Dendritic cell treated with granulocyte-macrophage colony-stimulating factor and Interleukin-4, amounts not matched to agents 40 ng/mL and 50 ng/mL, for 4 days (primary cell): ENCODE measurements at regions not wholly inside any gene's neighbourhood (a gene's known extent, or its start where the extent isn't known, plus 50 kb on each side); places are given as distances from the start of the nearest gene placed in this dataset.

ENCODE experiments used
- H3K27ac Mint-ChIP-seq: one replicate; pipeline ENCODE4 v1.8.0; 2022; ENCODE audit warnings: mild to moderate bottlenecking, mixed read lengths
- H3K27me3 Mint-ChIP-seq: one replicate; pipeline ENCODE4 v1.8.0; 2022; ENCODE audit warnings: mild to moderate bottlenecking, mixed read lengths
- H3K36me3 Mint-ChIP-seq: one replicate; pipeline ENCODE4 v1.8.0; 2022; ENCODE audit warnings: low read depth, mixed read lengths
- H3K4me1 Mint-ChIP-seq: one replicate; pipeline ENCODE4 v1.8.0; 2022; ENCODE audit warnings: low read depth, mixed read lengths
- H3K4me3 Mint-ChIP-seq: one replicate; pipeline ENCODE4 v1.8.0; 2022; ENCODE audit warnings: mild to moderate bottlenecking, moderate library complexity, mixed read lengths
- H3K9me3 Mint-ChIP-seq: one replicate; pipeline ENCODE4 v1.8.0; 2022; ENCODE audit warnings: mixed read lengths
- intact Hi-C: fragments of 100-400 bp; cut with micrococcal nuclease; formaldehyde crosslinking; loops from one replicate; pipeline ENCODE4 v1.15.0; 2022

DNA sequence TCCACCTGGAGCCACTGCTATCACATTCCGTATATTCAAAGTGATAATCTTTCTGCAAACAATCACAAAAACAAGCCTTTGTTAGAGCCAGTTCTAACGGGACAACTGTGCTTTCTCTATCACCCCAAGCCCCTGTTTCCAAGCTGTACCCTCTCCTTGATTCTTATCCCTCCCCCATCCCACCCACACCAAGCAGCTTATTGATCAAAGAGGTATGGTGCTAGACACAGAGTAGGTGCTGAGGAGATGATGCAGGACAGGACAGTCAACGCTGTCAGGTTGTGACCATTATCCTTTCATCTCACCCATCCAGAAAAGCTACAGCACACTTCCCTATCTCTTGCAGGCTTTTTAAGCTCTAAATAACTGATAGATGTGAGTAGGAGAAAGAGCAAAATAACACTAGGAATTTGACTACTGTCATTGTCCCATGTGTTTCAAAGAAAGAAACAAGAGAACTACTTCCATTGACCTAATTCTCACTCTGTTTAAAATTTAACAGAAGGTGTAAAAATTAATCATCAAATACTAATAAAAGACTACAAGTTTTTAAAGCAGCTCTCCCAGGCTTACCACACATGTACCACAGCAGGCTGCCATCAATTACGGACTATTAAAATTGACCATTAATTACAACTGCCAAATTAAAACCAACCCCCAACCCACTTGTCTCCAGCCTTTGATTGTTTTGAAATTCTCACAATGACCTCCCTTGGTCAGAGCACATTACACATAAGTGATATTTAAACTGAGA, 94.3 kb downstream of the ELAPOR2 start:
- Mint-ChIP-seq H3K27me3 (no peaks in the 10 kb centered on the region), H3K27ac (no peak overlapping the region), H3K36me3 (no peaks in the 10 kb centered on the region), H3K9me3 (no peaks in the 10 kb centered on the region), H3K4me1 (no peaks in the 10 kb centered on the region), H3K4me3 (no peak overlapping the region)
- intact Hi-C loops = no loop called here

DNA sequence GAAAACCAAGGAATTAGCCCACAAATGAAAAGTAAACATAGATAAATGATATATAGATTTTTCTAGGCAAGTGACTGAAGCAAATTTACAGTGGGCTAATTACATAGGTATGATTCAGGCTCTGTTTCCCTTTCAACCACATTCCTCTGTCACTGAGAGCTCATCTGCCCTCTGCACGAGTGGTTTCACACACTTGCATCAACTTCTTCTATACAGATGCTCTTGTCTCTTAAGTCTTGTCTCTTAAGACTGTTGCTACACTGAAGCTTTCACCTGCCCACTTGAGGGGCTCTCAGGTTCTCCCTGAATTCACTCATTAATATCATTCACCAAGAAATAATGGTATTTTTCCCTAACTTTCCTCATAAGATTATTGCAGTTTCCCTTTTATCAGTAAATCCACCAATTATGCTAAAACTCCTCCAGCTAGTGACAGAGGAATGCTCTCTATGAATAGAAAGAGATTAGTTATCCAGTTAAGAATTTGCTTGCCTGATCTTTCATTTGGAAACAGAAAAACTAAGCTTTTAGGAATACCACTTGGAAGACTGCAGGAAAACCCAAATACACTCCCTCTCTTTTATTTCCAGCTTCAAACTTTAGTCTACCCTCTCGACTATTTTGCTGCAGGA, 95.7 kb downstream of the ELAPOR2 start:
- H3K4me1 Mint-ChIP-seq = no peaks in the 10 kb centered on the region
- H3K27me3 Mint-ChIP-seq = no peaks in the 10 kb centered on the region
- no peaks in the 10 kb centered on the region for H3K9me3 Mint-ChIP-seq
- no peak overlapping the region for H3K27ac Mint-ChIP-seq
- intact Hi-C loops = no loop called here
- no peaks in the 10 kb centered on the region for H3K36me3 Mint-ChIP-seq
- H3K4me3 Mint-ChIP-seq = no peak overlapping the region

DNA sequence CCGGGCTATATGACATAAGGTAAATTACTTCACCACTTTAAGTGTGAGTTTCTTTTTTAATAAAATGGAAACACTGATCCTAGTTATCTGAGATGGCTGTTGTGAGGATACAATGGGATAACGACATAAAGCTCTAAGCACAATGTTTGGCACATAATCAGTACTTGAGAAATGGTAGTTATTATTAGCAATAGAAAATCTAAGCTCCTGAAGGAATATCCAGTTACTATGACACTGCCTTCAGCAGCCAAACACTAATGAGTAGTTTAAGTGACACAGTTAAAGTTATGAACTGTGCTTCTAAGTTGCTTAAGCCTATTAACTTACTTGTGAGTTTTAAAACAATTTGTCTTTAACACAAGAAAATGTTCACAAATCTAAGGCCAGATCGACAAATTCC, 96.8 kb downstream of the ELAPOR2 start:
- no peaks in the 10 kb centered on the region for H3K27me3 Mint-ChIP-seq
- H3K4me3 Mint-ChIP-seq = no peak overlapping the region

DNA sequence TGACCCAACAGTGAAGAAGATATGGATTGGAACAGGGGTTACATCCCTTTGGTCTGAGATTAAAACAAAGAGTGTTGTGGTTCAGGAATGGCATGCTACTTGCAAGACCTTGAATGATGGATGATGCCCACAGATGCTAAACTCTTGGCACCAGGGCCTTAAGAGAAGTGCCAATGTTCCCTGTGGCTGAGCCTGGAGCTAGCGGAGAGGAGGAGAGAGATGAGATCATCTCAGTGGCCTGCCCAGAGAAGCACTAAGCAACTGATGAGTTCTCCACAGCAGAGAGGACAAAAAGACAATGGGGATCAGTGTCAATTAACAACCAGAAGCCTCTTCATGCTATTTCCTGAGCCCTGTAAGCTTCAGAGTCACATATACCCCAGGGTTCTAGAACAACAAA, 97.8 kb downstream of the ELAPOR2 start:
- no peaks in the 10 kb centered on the region for H3K4me1 Mint-ChIP-seq
- H3K36me3 Mint-ChIP-seq = no peaks in the 10 kb centered on the region
- H3K9me3 Mint-ChIP-seq = no peaks in the 10 kb centered on the region
- H3K27me3 Mint-ChIP-seq = no peaks in the 10 kb centered on the region
- H3K27ac Mint-ChIP-seq = no peak overlapping the region
- no peak overlapping the region for H3K4me3 Mint-ChIP-seq
- intact Hi-C loops = no loop called here

More for the DNA sequence above, 96.8 kb downstream of the ELAPOR2 start:
- H3K36me3 Mint-ChIP-seq = no peaks in the 10 kb centered on the region
- H3K9me3 Mint-ChIP-seq = no peaks in the 10 kb centered on the region
- H3K4me1 Mint-ChIP-seq = no peaks in the 10 kb centered on the region
- no peak overlapping the region for H3K27ac Mint-ChIP-seq
- intact Hi-C loops = no loop called here

DNA sequence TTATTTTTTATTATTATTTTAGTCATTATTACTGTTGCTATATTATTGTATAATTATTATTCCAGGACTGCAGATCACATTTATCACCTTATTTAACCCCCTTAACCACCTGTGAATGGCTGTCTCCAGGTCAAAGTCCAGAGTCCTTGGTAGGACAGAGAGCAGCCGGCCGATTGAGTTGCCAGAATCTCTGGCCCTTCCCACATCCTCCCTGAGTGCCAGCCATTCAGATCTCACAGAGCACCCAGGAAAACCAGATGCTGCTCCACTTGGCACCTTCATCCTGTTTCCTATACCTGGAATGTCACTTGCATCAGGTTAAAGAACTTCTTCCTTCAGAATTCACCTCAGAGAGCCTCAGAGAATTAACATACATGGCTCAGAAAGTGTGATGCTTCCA, 101.1 kb downstream of the ELAPOR2 start:
- no peak overlapping the region for H3K27ac Mint-ChIP-seq
- no peaks in the 10 kb centered on the region for H3K36me3 Mint-ChIP-seq
- no peaks in the 10 kb centered on the region for H3K27me3 Mint-ChIP-seq
- no peaks in the 10 kb centered on the region for H3K4me1 Mint-ChIP-seq
- no peak overlapping the region for H3K4me3 Mint-ChIP-seq
- intact Hi-C loops = no loop called here
- H3K9me3 Mint-ChIP-seq = no peaks in the 10 kb centered on the region

DNA sequence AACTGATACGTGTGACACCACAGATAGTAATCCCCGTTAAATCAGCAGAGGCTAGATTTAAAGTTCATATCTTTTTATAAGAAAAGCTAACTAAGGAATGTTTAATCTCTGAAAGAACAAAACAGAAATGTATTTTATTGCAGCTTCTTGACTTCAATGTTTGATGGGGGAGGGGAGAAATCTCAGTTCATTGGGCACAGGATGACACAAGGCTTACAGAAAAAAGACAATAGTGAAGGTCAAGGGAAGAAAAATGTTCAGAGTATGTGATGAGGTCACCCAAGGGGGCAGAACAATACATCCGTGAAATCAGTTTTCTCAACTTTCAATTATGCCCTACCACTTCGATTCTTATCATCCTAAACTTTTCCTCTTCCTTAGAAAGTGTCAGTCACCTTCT, 102.9 kb downstream of the ELAPOR2 start:
- Mint-ChIP-seq H3K4me3 (no peak overlapping the region), H3K27ac (no peak overlapping the region), H3K4me1 (no peaks in the 10 kb centered on the region), H3K36me3 (no peaks in the 10 kb centered on the region), H3K9me3 (no peaks in the 10 kb centered on the region), H3K27me3 (no peaks in the 10 kb centered on the region)
- intact Hi-C loops = no loop called here

DNA sequence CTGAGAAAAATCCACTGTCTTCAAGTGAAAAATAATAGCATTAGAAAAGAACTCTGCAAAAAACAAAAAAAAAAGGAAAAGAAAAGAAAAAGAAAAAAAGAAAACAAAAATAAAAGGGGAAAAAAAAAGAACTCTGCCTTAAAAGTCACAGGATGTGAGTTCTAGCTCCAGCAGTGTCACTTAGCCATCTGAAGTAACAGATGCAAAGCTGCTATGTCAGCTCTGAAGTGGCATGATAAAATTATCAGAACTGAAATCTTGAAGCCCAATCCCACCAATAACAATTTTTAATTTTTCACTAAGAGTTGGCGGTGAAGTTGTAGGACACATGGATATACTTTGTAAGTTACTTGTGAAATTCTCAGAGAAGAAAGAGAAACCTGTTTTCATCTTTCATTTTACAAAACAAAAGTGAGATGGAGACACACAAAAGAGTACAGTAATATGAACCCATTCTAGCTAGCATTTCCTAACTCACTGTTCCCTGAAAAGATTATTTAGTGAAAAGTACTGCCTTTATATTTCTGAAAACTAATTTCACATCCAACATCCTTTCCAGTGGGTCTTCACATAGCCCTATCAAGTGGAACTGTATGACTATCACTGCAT, 103.5 kb downstream of the ELAPOR2 start:
- intact Hi-C loops = no loop called here

DNA sequence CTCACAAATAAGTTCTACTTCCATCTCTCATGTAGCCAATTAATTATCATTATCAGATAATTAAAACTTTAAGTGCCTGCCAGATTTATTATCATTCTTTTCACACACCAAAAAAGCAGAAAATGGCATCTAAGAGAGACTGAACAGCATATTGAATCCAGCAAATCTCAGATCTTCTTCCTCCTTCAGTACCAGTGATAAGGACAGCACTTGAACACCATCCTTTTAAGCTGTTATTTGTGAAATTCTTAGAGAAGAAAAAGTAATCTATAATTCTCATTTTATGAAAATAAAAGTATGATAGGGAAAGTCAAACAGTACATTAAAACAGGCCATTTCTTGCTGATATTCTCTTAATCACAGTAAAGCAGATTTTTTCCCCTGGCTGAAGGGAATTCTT, 104.5 kb downstream of the ELAPOR2 start:
- no peaks in the 10 kb centered on the region for H3K36me3 Mint-ChIP-seq
- no peaks in the 10 kb centered on the region for H3K9me3 Mint-ChIP-seq
- intact Hi-C loops = no loop called here
- no peak overlapping the region for H3K27ac Mint-ChIP-seq
- H3K4me1 Mint-ChIP-seq = no peaks in the 10 kb centered on the region
- no peak overlapping the region for H3K4me3 Mint-ChIP-seq
- H3K27me3 Mint-ChIP-seq = no peaks in the 10 kb centered on the region

More for the DNA sequence above, 103.5 kb downstream of the ELAPOR2 start:
- Mint-ChIP-seq H3K4me3 (no peak overlapping the region), H3K27ac (no peak overlapping the region), H3K4me1 (no peaks in the 10 kb centered on the region), H3K36me3 (no peaks in the 10 kb centered on the region), H3K9me3 (no peaks in the 10 kb centered on the region), H3K27me3 (no peaks in the 10 kb centered on the region)

DNA sequence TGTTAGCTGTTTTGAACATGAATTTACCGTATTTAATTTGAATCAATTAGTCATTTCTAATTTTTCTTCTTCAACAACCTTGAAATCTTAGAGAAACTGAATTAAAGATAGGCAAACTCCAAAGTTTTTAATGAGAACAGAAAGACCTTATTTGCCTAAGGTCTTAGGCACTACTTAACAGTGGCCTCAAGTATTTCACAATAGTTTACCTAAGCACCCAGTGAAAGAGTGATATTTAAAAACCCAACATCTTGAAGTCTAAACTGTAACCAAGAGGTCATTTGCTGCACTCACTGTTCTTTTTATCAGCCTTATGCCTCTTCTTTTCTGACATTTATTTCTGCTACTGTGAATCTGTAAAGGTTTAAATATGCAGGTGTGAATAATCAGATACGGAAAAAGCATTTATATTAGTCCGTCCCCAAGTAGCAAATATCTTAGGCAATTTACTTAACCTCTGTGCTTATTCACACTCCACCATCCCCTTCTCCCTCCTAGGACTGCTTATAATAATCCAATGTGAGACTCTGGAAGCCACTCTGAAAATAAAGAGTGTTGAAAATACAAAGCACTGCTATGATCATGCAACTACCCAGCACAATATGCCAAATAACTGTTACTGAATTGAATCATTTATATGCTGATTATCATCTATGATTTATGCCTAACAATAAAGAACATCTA, 105.7 kb downstream of the ELAPOR2 start:
- Mint-ChIP-seq H3K27me3 (no peaks in the 10 kb centered on the region), H3K36me3 (no peaks in the 10 kb centered on the region), H3K4me3 (no peak overlapping the region), H3K9me3 (no peaks in the 10 kb centered on the region), H3K27ac (no peak overlapping the region), H3K4me1 (no peaks in the 10 kb centered on the region)
- intact Hi-C loops = no loop called here

DNA sequence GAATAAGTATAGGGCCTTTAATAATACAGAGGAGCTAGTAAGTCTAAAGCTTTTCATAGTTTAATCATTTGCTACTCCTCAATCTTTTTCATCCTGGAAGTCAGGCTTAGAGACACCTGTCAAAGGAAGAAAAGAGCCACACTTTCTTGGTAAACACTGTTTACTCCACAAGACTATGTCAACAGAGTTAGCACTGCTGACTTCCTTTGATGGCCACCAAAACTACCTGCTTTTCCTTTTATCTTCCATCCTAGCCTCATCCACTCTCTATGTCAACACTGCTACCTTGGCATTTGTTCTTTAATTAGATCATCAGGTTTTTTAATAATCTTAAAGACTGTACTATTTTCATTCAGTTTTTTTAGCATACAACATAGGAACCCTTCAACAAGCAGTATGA, 106.2 kb downstream of the ELAPOR2 start:
- Mint-ChIP-seq H3K4me1 (no peaks in the 10 kb centered on the region), H3K27me3 (no peaks in the 10 kb centered on the region), H3K27ac (no peak overlapping the region), H3K36me3 (no peaks in the 10 kb centered on the region), H3K9me3 (no peaks in the 10 kb centered on the region), H3K4me3 (no peak overlapping the region)
- intact Hi-C loops = no loop called here

DNA sequence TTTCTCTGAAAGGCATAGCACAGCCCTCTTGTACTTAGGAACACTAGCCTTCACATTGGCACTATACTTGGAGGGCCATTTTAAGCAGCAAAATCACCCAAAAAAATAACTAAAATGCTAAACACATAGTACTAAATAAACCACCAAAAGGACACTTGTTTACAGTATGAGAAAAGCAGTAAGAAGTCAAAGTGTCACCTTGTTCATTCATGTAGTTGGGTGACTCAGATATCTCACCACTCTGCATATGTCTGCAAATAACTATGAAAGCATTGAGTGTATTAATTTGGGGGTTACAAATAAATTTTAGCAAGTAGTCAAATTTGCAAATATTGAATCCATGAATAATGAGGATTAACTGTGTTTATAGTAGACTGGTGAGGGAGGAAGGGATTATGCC, 107.6 kb downstream of the ELAPOR2 start:
- H3K4me3 Mint-ChIP-seq = no peak overlapping the region
- no peak overlapping the region for H3K27ac Mint-ChIP-seq
- H3K4me1 Mint-ChIP-seq = no peaks in the 10 kb centered on the region
- no peaks in the 10 kb centered on the region for H3K36me3 Mint-ChIP-seq
- H3K27me3 Mint-ChIP-seq = no peaks in the 10 kb centered on the region
- H3K9me3 Mint-ChIP-seq = no peaks in the 10 kb centered on the region
- intact Hi-C loops = no loop called here

DNA sequence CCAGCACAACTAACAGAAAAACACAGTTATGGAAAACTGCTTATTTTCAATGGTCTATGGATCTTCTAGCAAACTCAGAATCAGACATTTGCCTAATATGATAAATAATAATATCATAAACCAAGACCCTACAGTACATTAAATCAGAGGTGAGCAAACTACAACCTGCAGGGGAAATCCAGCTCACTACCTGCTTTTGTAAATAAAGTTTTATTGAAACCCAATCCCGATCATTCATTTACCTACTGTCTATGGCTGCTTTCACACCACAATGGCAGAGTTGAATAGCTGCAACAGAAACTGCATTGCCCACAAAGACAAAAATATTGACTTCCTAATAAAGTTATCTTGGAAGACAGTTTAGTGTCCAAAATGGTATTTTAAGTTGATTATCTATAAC, 108.5 kb downstream of the ELAPOR2 start:
- Mint-ChIP-seq H3K9me3 (no peaks in the 10 kb centered on the region), H3K4me3 (no peak overlapping the region), H3K27ac (no peak overlapping the region), H3K36me3 (no peaks in the 10 kb centered on the region), H3K27me3 (no peaks in the 10 kb centered on the region), H3K4me1 (no peaks in the 10 kb centered on the region)
- intact Hi-C loops = no loop called here

DNA sequence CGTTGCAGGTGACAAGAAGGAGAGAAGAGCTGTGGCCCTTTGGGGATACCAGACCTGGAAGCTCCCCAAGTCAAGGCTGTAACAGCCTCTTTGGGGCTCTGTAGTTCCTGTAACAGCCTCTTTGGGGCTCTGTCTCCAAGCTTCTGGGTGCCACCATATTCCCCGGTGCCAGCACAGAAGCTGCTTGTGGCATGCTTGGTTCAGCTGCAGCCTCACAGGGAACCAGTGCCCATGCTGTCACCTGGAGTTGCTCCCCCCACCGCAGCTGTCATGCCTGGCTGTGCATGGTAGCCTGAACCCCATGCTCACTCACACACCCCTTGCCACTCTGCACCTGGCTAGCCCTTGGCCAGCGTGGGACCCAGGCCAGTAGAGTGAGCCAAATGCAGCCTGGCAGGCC, 109.1 kb downstream of the ELAPOR2 start:
- Mint-ChIP-seq H3K4me3 (no peak overlapping the region), H3K9me3 (no peaks in the 10 kb centered on the region), H3K4me1 (no peaks in the 10 kb centered on the region), H3K27me3 (no peaks in the 10 kb centered on the region), H3K36me3 (no peaks in the 10 kb centered on the region), H3K27ac (no peak overlapping the region)
- intact Hi-C loops = no loop called here

DNA sequence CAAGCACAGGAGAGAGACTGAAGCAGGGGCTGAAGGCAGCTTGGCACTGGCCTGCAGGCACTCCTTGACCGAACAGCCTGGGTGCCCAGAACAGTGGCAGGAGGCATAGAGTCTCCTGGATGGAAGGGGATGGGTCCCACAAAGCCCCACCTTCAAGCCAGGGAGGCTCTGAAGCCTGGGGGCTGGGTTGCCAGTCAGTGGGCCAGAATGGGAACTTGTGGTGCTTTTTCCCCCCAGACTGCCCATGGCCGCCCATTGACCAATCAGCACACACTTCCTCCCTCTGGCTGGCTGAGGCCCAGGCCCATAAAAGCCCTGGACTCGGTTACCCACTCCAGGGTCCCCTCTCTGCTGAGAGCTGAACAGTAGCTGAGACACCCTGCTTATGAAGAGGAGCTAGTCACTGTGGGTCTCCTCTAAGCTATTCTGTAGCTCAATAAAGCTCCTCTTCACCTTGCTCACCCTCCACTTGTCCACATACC, 109.6 kb downstream of the ELAPOR2 start:
- Mint-ChIP-seq H3K27ac (no peak overlapping the region), H3K4me3 (no peak overlapping the region), H3K27me3 (no peaks in the 10 kb centered on the region), H3K4me1 (no peaks in the 10 kb centered on the region), H3K36me3 (no peaks in the 10 kb centered on the region), H3K9me3 (no peaks in the 10 kb centered on the region)
- intact Hi-C loops = no loop called here
